ENCODE measurements at regions not wholly inside any gene's neighbourhood (a gene's known extent, or its start where the extent isn't known, plus 50 kb on each side); places are given as distances from the start of the nearest gene placed in this dataset.

DNA sequence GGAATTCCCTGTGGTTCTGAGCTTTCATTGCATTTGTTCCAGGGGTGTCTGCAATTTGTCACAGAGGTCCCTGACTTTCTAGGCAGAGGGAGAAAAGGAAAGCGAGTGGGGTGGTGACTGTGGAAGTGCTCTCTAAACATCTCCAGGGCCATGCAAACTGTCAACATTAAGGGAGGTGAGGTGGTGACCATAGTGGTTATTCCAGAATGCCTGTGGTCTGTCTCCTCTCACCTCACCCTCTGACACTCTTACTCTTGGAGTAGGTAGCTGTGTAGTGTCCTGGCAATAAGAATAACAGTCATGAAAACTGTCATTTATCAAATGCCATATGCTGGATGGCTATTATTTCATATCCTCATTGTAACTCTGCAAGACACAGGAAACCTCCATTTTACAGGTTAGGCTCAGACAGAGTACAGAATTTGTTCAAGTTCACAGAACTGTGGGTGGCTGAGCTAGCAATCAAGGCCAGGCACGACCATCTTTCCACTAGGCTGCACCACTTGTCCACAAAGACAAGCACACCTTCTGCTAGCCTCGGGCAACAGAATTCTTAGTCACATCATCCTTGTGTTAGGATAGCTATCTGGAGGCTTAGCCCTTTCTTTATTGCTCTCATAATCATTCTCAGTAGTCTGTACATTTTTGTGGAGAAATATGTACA, 179.4 kb downstream of the CD47 start:
- TF ChIP-seq ZNF274 (IDR thresholded peaks at IDR 0.05; ENCODE audit: insufficient read depth, insufficient read length) (no peak), CREB1 (IDR thresholded peaks at IDR 0.05; ENCODE audit: low read depth) (no peak), SP1 (IDR thresholded peaks at IDR 0.05; ENCODE audit: low read depth, low read length) (no peak), ATF7 (IDR thresholded peaks at IDR 0.05; ENCODE audit: low read depth) (no peak), PAX5 (IDR thresholded peaks at IDR 0.05; ENCODE audit: borderline replicate concordance, low read depth, low read length) (no peak), FOXK2 (IDR thresholded peaks at IDR 0.05) (no peak), EP300 (IDR thresholded peaks at IDR 0.05; ENCODE audit: borderline replicate concordance in 1 of 2, control insufficient read depth in 1 of 2, low read depth in 2 of 2, low read length in 2 of 2) (no peak), RAD21 (IDR thresholded peaks at IDR 0.05; ENCODE audit: insufficient read depth, low read depth, low read length) (0 out of 2 replicates have a peak, but pooled peaks have one; percentile 9), POLR2A (IDR thresholded peaks at IDR 0.05; ENCODE audit: low read depth, low read length) (no peak)
- TF ChIP-seq, protein P1, sequence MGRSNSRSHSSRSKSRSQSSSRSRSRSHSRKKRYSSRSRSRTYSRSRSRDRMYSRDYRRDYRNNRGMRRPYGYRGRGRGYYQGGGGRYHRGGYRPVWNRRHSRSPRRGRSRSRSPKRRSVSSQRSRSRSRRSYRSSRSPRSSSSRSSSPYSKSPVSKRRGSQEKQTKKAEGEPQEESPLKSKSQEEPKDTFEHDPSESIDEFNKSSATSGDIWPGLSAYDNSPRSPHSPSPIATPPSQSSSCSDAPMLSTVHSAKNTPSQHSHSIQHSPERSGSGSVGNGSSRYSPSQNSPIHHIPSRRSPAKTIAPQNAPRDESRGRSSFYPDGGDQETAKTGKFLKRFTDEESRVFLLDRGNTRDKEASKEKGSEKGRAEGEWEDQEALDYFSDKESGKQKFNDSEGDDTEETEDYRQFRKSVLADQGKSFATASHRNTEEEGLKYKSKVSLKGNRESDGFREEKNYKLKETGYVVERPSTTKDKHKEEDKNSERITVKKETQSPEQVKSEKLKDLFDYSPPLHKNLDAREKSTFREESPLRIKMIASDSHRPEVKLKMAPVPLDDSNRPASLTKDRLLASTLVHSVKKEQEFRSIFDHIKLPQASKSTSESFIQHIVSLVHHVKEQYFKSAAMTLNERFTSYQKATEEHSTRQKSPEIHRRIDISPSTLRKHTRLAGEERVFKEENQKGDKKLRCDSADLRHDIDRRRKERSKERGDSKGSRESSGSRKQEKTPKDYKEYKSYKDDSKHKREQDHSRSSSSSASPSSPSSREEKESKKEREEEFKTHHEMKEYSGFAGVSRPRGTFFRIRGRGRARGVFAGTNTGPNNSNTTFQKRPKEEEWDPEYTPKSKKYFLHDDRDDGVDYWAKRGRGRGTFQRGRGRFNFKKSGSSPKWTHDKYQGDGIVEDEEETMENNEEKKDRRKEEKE (IDR thresholded peaks at IDR 0.05), result no peak
- TF ChIP-seq, protein P2, sequence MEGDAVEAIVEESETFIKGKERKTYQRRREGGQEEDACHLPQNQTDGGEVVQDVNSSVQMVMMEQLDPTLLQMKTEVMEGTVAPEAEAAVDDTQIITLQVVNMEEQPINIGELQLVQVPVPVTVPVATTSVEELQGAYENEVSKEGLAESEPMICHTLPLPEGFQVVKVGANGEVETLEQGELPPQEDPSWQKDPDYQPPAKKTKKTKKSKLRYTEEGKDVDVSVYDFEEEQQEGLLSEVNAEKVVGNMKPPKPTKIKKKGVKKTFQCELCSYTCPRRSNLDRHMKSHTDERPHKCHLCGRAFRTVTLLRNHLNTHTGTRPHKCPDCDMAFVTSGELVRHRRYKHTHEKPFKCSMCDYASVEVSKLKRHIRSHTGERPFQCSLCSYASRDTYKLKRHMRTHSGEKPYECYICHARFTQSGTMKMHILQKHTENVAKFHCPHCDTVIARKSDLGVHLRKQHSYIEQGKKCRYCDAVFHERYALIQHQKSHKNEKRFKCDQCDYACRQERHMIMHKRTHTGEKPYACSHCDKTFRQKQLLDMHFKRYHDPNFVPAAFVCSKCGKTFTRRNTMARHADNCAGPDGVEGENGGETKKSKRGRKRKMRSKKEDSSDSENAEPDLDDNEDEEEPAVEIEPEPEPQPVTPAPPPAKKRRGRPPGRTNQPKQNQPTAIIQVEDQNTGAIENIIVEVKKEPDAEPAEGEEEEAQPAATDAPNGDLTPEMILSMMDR (IDR thresholded peaks at IDR 0.05 in 2 of 3, conservative IDR thresholded peaks at IDR 0.05 in 1 of 3; ENCODE audit: control insufficient read depth in 2 of 3, extremely low read depth in 1 of 3, insufficient read depth in 1 of 3, low read depth in 3 of 3, low read length in 3 of 3), result peak in 1 of 3 experiments; percentile 6; a peak in 1 of 6 replicates

Measured in GM12878 (cell line).